ENCODE measurements at regions not wholly inside any gene's neighbourhood (a gene's known extent, or its start where the extent isn't known, plus 50 kb on each side); places are given as distances from the start of the nearest gene placed in this dataset.

- TF ChIP-seq, protein P1, sequence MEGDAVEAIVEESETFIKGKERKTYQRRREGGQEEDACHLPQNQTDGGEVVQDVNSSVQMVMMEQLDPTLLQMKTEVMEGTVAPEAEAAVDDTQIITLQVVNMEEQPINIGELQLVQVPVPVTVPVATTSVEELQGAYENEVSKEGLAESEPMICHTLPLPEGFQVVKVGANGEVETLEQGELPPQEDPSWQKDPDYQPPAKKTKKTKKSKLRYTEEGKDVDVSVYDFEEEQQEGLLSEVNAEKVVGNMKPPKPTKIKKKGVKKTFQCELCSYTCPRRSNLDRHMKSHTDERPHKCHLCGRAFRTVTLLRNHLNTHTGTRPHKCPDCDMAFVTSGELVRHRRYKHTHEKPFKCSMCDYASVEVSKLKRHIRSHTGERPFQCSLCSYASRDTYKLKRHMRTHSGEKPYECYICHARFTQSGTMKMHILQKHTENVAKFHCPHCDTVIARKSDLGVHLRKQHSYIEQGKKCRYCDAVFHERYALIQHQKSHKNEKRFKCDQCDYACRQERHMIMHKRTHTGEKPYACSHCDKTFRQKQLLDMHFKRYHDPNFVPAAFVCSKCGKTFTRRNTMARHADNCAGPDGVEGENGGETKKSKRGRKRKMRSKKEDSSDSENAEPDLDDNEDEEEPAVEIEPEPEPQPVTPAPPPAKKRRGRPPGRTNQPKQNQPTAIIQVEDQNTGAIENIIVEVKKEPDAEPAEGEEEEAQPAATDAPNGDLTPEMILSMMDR (IDR thresholded peaks at IDR 0.05), result no peak
- no peak for TF ChIP-seq EZH2 (IDR thresholded peaks at IDR 0.05; ENCODE audit: borderline replicate concordance, insufficient read depth, low read depth, low read length, poor library complexity, severe bottlenecking)
Measured at GRCh38 chr17:71899317-71899716, 221.5 kb upstream of the SOX9 start.

Data from B cell (primary cell).